OCI-LY3 (cell line): ENCODE measurements at regions not wholly inside any gene's neighbourhood (a gene's known extent, or its start where the extent isn't known, plus 50 kb on each side); places are given as distances from the start of the nearest gene placed in this dataset.

Source experiments
- H2AFZ ChIP-seq: fragments of 200-600, 300-600 bp; shearing (Covaris generic); 2 replicates; pipeline ENCODE4 v1.6.0; 2014; ENCODE audit warnings: antibody characterized with exemption, low read depth, low read length
- H3K27ac ChIP-seq: fragments of 200-600, 300-600 bp; sonication (generic); 2 replicates; pipeline ENCODE4 v1.5.1; 2014; ENCODE audit warnings: mild to moderate bottlenecking, low read length, moderate library complexity, mixed read lengths
- H3K27me3 ChIP-seq: fragments of 200-600, 300-600 bp; sonication (generic); 2 replicates; pipeline ENCODE4 v1.6.1; 2014; ENCODE audit warnings: low read depth, low read length, mixed read lengths
- H3K36me3 ChIP-seq: fragments of 200-600, 300-600 bp; sonication (generic); replicated peaks from 2 replicates; pipeline ENCODE3; 2014; ENCODE audit warnings: low read depth, low read length, mixed read lengths
- H3K4me1 ChIP-seq: fragments of 300-600, 200-600 bp; sonication (generic); 2 replicates; pipeline ENCODE4 v1.6.1; 2014; ENCODE audit warnings: low read length, mixed read lengths
- H3K4me2 ChIP-seq: fragments of 200-600, 300-600 bp; sonication (generic); 2 replicates; pipeline ENCODE4 v1.6.1; 2014; ENCODE audit warnings: low read length, mixed read lengths
- H3K4me3 ChIP-seq: fragments of 300-600, 200-600 bp; sonication (generic); 2 replicates; pipeline ENCODE4 v1.5.1; 2014; ENCODE audit warnings: antibody characterized with exemption, mild to moderate bottlenecking, low read length, moderate library complexity
- H3K79me2 ChIP-seq: fragments of 300-600, 200-600 bp; shearing (Covaris generic); 2 replicates; pipeline ENCODE4 v1.6.1; 2014; ENCODE audit warnings: mild to moderate bottlenecking, low read length, mixed read lengths
- H3K9ac ChIP-seq: fragments of 300-600, 200-600 bp; shearing (Covaris generic); 2 replicates; pipeline ENCODE4 v1.6.0; 2014; ENCODE audit warnings: mild to moderate bottlenecking, low read length, moderate library complexity
- H3K9me3 ChIP-seq: fragments of 200-600, 300-600 bp; shearing (Covaris generic); 2 replicates; pipeline ENCODE4 v1.6.1; 2014; ENCODE audit warnings: low read length, mixed read lengths; ENCODE audit not compliant: insufficient read depth
- H4K20me1 ChIP-seq: fragments of 200-600, 300-600 bp; sonication (generic); 2 replicates; pipeline ENCODE4 v1.6.1; 2016; ENCODE audit warnings: low read length, mixed read lengths; ENCODE audit not compliant: insufficient read depth
- CTCF ChIP-seq: fragments of 200-600, 300-600 bp; sonication (generic); IDR thresholded peaks from 2 replicates; pipeline ENCODE4 v1.5.1; 2014; ENCODE audit warnings: antibody characterized with exemption, low read length, low read depth
- EZH2phosphoT487 ChIP-seq: fragments of 200-600 bp; shearing (Covaris generic); IDR thresholded peaks from 2 replicates; pipeline ENCODE4 v1.6.1; 2018; ENCODE audit warnings: antibody characterized with exemption, mixed run types, low read depth

- H3K4me2 ChIP-seq, result no peak overlapping the region
- H3K9me3 ChIP-seq, result no peaks in the 10 kb centered on the region
- no peak overlapping the region for H3K4me3 ChIP-seq
- H3K36me3 ChIP-seq, result no peaks in the 10 kb centered on the region
- TF ChIP-seq CTCF, result no peak
- H3K4me1 ChIP-seq, result peaks cover 6% of the 10 kb centered on the region
- no peaks in the 10 kb centered on the region for H3K79me2 ChIP-seq
- H3K27ac ChIP-seq, result no peak overlapping the region
- no peaks in the 10 kb centered on the region for H4K20me1 ChIP-seq
- no peaks in the 10 kb centered on the region for H3K27me3 ChIP-seq
- no peak overlapping the region for H2AFZ ChIP-seq
- no peak overlapping the region for H3K9ac ChIP-seq
These were observed 700.6 kb downstream of the TECRL start for GRCh38 chr4:63708661-63709060.

GRCh38 chr4:63700569-63700968, 708.7 kb downstream of the TECRL start:
- H3K4me3 ChIP-seq, result no peak overlapping the region
- H3K9me3 ChIP-seq, result no peaks in the 10 kb centered on the region
- no peak overlapping the region for H3K27ac ChIP-seq
- no peaks in the 10 kb centered on the region for H3K36me3 ChIP-seq
- TF ChIP-seq EZH2phosphoT487 (no peak), CTCF (no peak)
- H2AFZ ChIP-seq, result no peak overlapping the region
- H3K4me1 ChIP-seq, result no peaks in the 10 kb centered on the region
- no peaks in the 10 kb centered on the region for H3K27me3 ChIP-seq
- no peaks in the 10 kb centered on the region for H3K79me2 ChIP-seq
- H3K9ac ChIP-seq, result no peak overlapping the region
- H3K4me2 ChIP-seq, result no peak overlapping the region
- H4K20me1 ChIP-seq, result no peaks in the 10 kb centered on the region

- Histone ChIP-seq H3K27me3 (no peaks in the 10 kb centered on the region), H2AFZ (no peak overlapping the region), H3K4me2 (no peak overlapping the region), H3K9me3 (peaks cover 12% of the 10 kb centered on the region), H3K4me1 (no peaks in the 10 kb centered on the region), H4K20me1 (no peaks in the 10 kb centered on the region), H3K27ac (no peak overlapping the region), H3K36me3 (peaks cover 3% of the 10 kb centered on the region), H3K9ac (no peak overlapping the region), H3K79me2 (no peaks in the 10 kb centered on the region), H3K4me3 (no peak overlapping the region)
- TF ChIP-seq EZH2phosphoT487 (no peak), CTCF (no peak)
These were observed 715.9 kb downstream of the TECRL start for GRCh38 chr4:63693321-63693720.

- H4K20me1 ChIP-seq, result no peaks in the 10 kb centered on the region
- H3K9me3 ChIP-seq, result no peaks in the 10 kb centered on the region
- H3K36me3 ChIP-seq, result no peaks in the 10 kb centered on the region
- H3K4me2 ChIP-seq, result no peak overlapping the region
- no peak overlapping the region for H2AFZ ChIP-seq
- H3K4me3 ChIP-seq, result no peak overlapping the region
- no peaks in the 10 kb centered on the region for H3K79me2 ChIP-seq
- H3K27me3 ChIP-seq, result no peaks in the 10 kb centered on the region
- no peak overlapping the region for H3K9ac ChIP-seq
- no peaks in the 10 kb centered on the region for H3K4me1 ChIP-seq
- H3K27ac ChIP-seq, result no peak overlapping the region
- no peak for TF ChIP-seq EZH2phosphoT487
- TF ChIP-seq CTCF, result no peak
These were observed 730.8 kb downstream of the TECRL start for GRCh38 chr4:63678358-63678931.
